ENCODE measurements at regions not wholly inside any gene's neighbourhood (a gene's known extent, or its start where the extent isn't known, plus 50 kb on each side); places are given as distances from the start of the nearest gene placed in this dataset.
A peak's percentile ranks its signal among the peaks of the same experiment; 100 is the strongest.

- H2AFZ ChIP-seq (replicated peaks; ENCODE audit: low read length, poor library complexity): peak overlapping the region; percentile 39
- H4K91ac ChIP-seq (ENCODE audit: insufficient read depth, low read depth, low read length): no peak overlapping the region
- H3K4me1 ChIP-seq (ENCODE audit: control insufficient read depth, insufficient read depth, low read length): no peaks in the 10 kb centered on the region
- no TSS peak for BruUV-seq (replicated peaks)
- H3K14ac ChIP-seq (replicated peaks; ENCODE audit: low read depth, low read length): no peak overlapping the region
- POLR2A ChIA-PET (ENCODE audit: unreplicated experiment): no interaction called here
- H3K9me1 ChIP-seq (ENCODE audit: insufficient read depth, low read length): no peaks in the 10 kb centered on the region
- peaks cover 32% of the 10 kb centered on the region for H3K9me3 ChIP-seq (ENCODE audit: control insufficient read depth, insufficient read depth, low read length)
- dilution Hi-C loops (cut with HindIII; ENCODE audit: low sequenced_read_pairs, unreplicated experiment) (no loop called here), intact Hi-C loops (cut with micrococcal nuclease) (no loop called here), in situ Hi-C loops (cut with MboI; ENCODE audit: low sequenced_read_pairs) (no loop called here)
- H4K20me1 ChIP-seq (ENCODE audit: insufficient read depth, low read length): no peaks in the 10 kb centered on the region
- H4K8ac ChIP-seq (ENCODE audit: low read depth in 2 of 2, low read length in 2 of 2): no peak overlapping the region
- no peak overlapping the region for H2BK20ac ChIP-seq (ENCODE audit: low read depth, low read length)
- 72% methylated on average over 3 of the region's 14 CpGs; no CpG with 5 or more reads in 1 of the 2 experiments for WGBS, 2 experiments (ENCODE audit: extremely low coverage in 2 of 2, insufficient read length in 1 of 2)
- no peak for DNase-seq
- H2BK120ac ChIP-seq (ENCODE audit: low read depth, low read length): no peak overlapping the region
- no peak overlapping the region for H2AK5ac ChIP-seq (ENCODE audit: low read depth, low read length)
- H3K27ac ChIP-seq (ENCODE audit: insufficient read depth, low read length): no peak overlapping the region
- no peaks in the 10 kb centered on the region for H3K79me1 ChIP-seq (ENCODE audit: low read depth in 1 of 2, low read length in 2 of 2)
- no peak for ATAC-seq (ENCODE audit: low read depth)
- no peak overlapping the region for H3K9ac ChIP-seq (ENCODE audit: low read depth, low read length)
- H3K18ac ChIP-seq (ENCODE audit: low read depth, low read length): no peak overlapping the region
- H4K5ac ChIP-seq (ENCODE audit: low read depth, low read length): no peak overlapping the region
- H3K4ac ChIP-seq (ENCODE audit: low read depth, low read length): no peak overlapping the region
- H3K4me3 ChIP-seq (ENCODE audit: insufficient read depth, low read depth, low read length): no peak overlapping the region
- H2BK15ac ChIP-seq (ENCODE audit: low read depth, low read length): no peak overlapping the region
- H3K36me3 ChIP-seq (ENCODE audit: control insufficient read depth, insufficient read depth, low read length): no peaks in the 10 kb centered on the region
- TF ChIP-seq MAFK (IDR thresholded peaks at IDR 0.05; ENCODE audit: low read depth, low read length) (no peak), RFX5 (IDR thresholded peaks at IDR 0.05; ENCODE audit: low read depth, low read length) (no peak), MAZ (IDR thresholded peaks at IDR 0.05; ENCODE audit: borderline replicate concordance, low read depth, low read length) (no peak), RAD21 (IDR thresholded peaks at IDR 0.05; ENCODE audit: low read length) (no peak), USF2 (IDR thresholded peaks at IDR 0.05; ENCODE audit: low read depth, low read length) (no peak)
- H3K27me3 ChIP-seq (ENCODE audit: control insufficient read depth, insufficient read depth, low read length): no peaks in the 10 kb centered on the region
- H2BK5ac ChIP-seq (ENCODE audit: low read depth, low read length, poor library complexity, severe bottlenecking): no peak overlapping the region
- peak overlapping the region; percentile 10 for H2AK9ac ChIP-seq (replicated peaks; ENCODE audit: low read depth, low read length, poor library complexity)
- no peak overlapping the region for H3K4me2 ChIP-seq (ENCODE audit: low read depth, low read length)
- no peak overlapping the region for H3K56ac ChIP-seq (ENCODE audit: extremely low read depth, insufficient read depth, low read length)
- no peak overlapping the region for H3K23ac ChIP-seq (ENCODE audit: low read depth, low read length)
- CTCF ChIA-PET: no interaction called here
Measured at GRCh38 chr20:60877071-60877857, 374.8 kb upstream of the CDH4 start.
